Testis (tissue), 2 donors: ENCODE measurements at regions not wholly inside any gene's neighbourhood (a gene's known extent, or its start where the extent isn't known, plus 50 kb on each side); places are given as distances from the start of the nearest gene placed in this dataset.

ENCODE experiments used
- DNase-seq: peaks from one replicate; pipeline ENCODE4 v3.0.0-alpha.2; 2019
- H3K27ac ChIP-seq, 2 donors: fragments of 200-600 bp; sonication (generic); one replicate each; pipeline ENCODE4 v1.5.1; 2019
- H3K27me3 ChIP-seq: fragments of 200-600 bp; sonication (generic); one replicate; pipeline ENCODE4 v1.5.1; 2019
- H3K36me3 ChIP-seq: fragments of 200-600 bp; sonication (generic); one replicate; pipeline ENCODE4 v1.5.1; 2017; ENCODE audit warnings: low read depth; ENCODE audit errors: missing control alignments
- H3K4me1 ChIP-seq: fragments of 200-600 bp; sonication (generic); one replicate; pipeline ENCODE4 v1.5.1; 2019
- H3K4me3 ChIP-seq, 2 donors: fragments of 200-600 bp; sonication (generic); one replicate each; pipeline ENCODE4 v1.5.1; 2017 to 2019
- H3K9me3 ChIP-seq: fragments of 200-600 bp; sonication (generic); one replicate; pipeline ENCODE4 v1.5.1; 2017
- CTCF ChIP-seq, 3 experiments: fragments of 450-650 bp in 2 of 3; fragments of 200-600 bp in 1 of 3; sonication (generic) in 1 of 3; IDR thresholded peaks; one replicate each; pipeline ENCODE4 v1.5.1; 2016 to 2019; ENCODE audit warnings: antibody characterized with exemption in 3 of 3, mild to moderate bottlenecking in 2 of 3, moderate library complexity in 1 of 3
- POLR2A ChIP-seq: fragments of 450-650 bp; IDR thresholded peaks from one replicate; pipeline ENCODE4 v1.6.1; 2017; ENCODE audit warnings: antibody characterized with exemption, mild to moderate bottlenecking, moderate library complexity
- WGBS, 2 donors: methylation state at CpG; one replicate each; pipeline ENCODE4 v1.1.5; 2018; 5-methylcytosine and 5-hydroxymethylcytosine counted together
- intact Hi-C: fragments of 100-400 bp; cut with DNase I; formaldehyde crosslinking; loops from one replicate; pipeline ENCODE4 v1.15.1; 2023; ENCODE audit warnings: low total_unique reads
- small RNA-seq, 2 donors: library from RNA; depleted of rRNA; stranded (forward); fragments of <200 nt; gene quantifications; one replicate each; pipeline ENCODE3, GENCODE V24; 2016

- H3K4me3 ChIP-seq, result no peak overlapping the region
- intact Hi-C loops, result no loop called here
- TF ChIP-seq CTCF (IDR thresholded peaks at IDR 0.05) (no peak), POLR2A (no peak)
- no peak for DNase-seq
- no peaks in the 10 kb centered on the region for H3K27me3 ChIP-seq
- H3K27ac ChIP-seq, result no peak overlapping the region
- H3K36me3 ChIP-seq, result no peaks in the 10 kb centered on the region
- H3K9me3 ChIP-seq, result no peaks in the 10 kb centered on the region
- WGBS, 2 donors, result 79% methylated on average over 2 of the region's 2 CpGs
- no peaks in the 10 kb centered on the region for H3K4me1 ChIP-seq
Observed at GRCh38 chr18:6672821-6673308, 56.7 kb upstream of the ARHGAP28 start.

DNA sequence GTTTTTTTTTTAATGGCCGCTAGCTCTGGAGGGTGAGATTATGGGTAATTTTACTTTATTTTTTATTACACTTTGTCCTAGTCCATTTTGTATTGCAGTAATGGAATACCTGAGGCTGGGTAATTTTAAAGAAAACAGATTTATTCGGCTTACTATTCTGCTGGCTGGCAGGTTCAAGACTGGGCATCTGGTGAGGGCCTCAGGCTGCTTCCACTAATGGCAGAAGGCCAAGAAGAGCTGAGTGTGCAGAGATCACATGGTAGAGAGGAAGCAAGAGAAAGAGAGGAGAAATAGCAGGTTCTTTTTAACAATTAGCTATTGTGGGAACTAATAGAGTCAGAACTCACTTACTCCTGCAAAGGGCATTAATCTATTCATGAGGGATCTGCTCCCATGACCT lies 52.4 kb upstream of the ARHGAP28 start:
- H3K4me3 ChIP-seq, result no peak overlapping the region
- H3K27me3 ChIP-seq, result no peaks in the 10 kb centered on the region
- TF ChIP-seq POLR2A, result no peak
- no peak for TF ChIP-seq CTCF (IDR thresholded peaks at IDR 0.05)
- WGBS, 2 donors, result 94 to 96% methylated on average over 2 of the region's 2 CpGs
- DNase-seq, result no peak
- H3K36me3 ChIP-seq, result no peaks in the 10 kb centered on the region
- H3K9me3 ChIP-seq, result no peaks in the 10 kb centered on the region
- intact Hi-C loops, result no loop called here
- no peak overlapping the region for H3K27ac ChIP-seq
- no peaks in the 10 kb centered on the region for H3K4me1 ChIP-seq

- TF ChIP-seq CTCF (IDR thresholded peaks at IDR 0.05), result no peak
- no peak for TF ChIP-seq POLR2A
- H3K27me3 ChIP-seq, result no peaks in the 10 kb centered on the region
- intact Hi-C loops, result no loop called here
- WGBS, 2 donors, result 70 to 78% methylated on average over 4 of the region's 4 CpGs
- H3K36me3 ChIP-seq, result no peaks in the 10 kb centered on the region
- no peak overlapping the region for H3K4me3 ChIP-seq
- H3K9me3 ChIP-seq, result no peaks in the 10 kb centered on the region
- no peaks in the 10 kb centered on the region for H3K4me1 ChIP-seq
- no peak for DNase-seq
- no peak overlapping the region for H3K27ac ChIP-seq
Observed at GRCh38 chr18:6679201-6679600, 50.3 kb upstream of the ARHGAP28 start.

Small RNA genes lying in the stretch of these regions (small RNA-seq; reads per million reads assigned to genes)
- 0 reads per million in 2 donors for gene RN7SL282P
